WI38 (cell line): ENCODE measurements at regions not wholly inside any gene's neighbourhood (a gene's known extent, or its start where the extent isn't known, plus 50 kb on each side); places are given as distances from the start of the nearest gene placed in this dataset.

Experiments
- H3K4me3 ChIP-seq: 2 replicates; pipeline ENCODE4 v1.5.1; 2011; ENCODE audit warnings: low read depth, mild to moderate bottlenecking, control low read depth, low read length
- CTCF ChIP-seq: IDR thresholded peaks from 2 replicates; pipeline ENCODE4 v1.5.1; 2012; ENCODE audit warnings: low read depth, mild to moderate bottlenecking, control low read depth, low read length

GRCh38 chr2:172375251-172375650 lies 52.1 kb upstream of the ITGA6 start:
- no peak for TF ChIP-seq CTCF

GRCh38 chr2:172376016-172376415 lies 51.4 kb upstream of the ITGA6 start:
- no peak overlapping the region for H3K4me3 ChIP-seq
- no peak for TF ChIP-seq CTCF

More at GRCh38 chr2:172375251-172375650, 52.1 kb upstream of the ITGA6 start:
- no peak overlapping the region for H3K4me3 ChIP-seq

- H3K4me3 ChIP-seq: no peak overlapping the region
- TF ChIP-seq CTCF: no peak
Observed at GRCh38 chr2:172376505-172377125, 50.8 kb upstream of the ITGA6 start.

GRCh38 chr2:172377408-172377807 lies 50.0 kb upstream of the ITGA6 start:
- TF ChIP-seq CTCF: no peak
- no peak overlapping the region for H3K4me3 ChIP-seq
